ENCODE measurements at regions not wholly inside any gene's neighbourhood (a gene's known extent, or its start where the extent isn't known, plus 50 kb on each side); places are given as distances from the start of the nearest gene placed in this dataset.
"Not testable (repeated sequence)": the region's sequence is repeated elsewhere in the genome, so short reads cannot be mapped to it uniquely, and the experiment has no call there.

DNA sequence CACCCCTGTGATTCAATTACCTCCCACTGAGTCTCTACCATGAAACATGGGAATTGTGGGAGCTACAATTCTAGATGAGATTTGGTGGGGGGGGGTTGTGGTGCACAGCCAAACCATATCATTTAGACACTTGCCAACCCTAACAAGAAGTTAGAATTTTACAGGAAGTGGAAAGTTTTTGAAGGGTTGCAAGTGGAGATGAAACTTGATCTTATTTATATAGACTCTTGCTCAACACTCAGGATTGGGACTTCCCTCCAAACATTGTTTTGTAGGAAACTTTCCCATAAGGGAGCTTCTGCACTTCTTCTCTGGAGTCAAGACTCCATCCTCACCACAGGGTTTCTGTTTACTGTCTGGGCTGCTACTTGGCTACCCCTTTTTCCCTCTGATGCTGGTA, 266.7 kb upstream of the CDH11 start:
- no peak for DNase-seq

DNA sequence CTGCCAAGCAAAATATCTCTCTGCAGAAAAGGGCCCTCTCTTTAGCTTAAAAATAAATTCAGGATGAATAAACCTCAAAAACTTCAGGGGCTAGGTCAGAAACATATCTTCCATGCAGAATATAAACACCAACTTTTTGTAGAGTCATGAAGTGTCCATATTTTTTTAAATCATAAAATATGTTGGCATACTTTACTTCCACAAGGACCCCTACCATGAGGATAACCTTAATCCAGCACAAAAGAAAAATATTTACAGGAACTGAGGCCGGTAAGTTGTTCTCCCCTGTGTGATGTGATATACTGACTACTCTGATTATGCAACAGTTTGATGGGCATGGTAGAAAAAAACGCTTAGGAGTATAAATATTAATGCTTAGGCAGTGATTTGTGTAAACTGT, 264.8 kb upstream of the CDH11 start:
- DNase-seq: no peak

DNA sequence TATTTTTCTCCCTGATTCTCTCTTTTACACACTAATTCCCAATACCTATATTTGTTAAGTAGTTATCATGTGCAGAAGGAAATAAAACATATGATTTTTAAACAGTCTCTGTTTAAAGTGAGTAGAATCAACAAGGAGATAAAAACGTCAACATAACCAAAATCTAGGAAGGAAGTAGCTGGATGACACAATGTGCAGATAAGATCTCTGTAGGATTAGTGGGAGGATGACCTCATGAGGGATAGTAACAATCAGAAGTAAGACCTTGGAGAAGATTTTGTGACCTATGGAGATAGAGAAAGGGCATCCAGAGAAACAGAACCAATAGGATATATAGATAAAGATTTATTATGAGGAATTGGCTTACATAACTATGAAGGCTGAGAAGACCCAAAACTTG, 262.6 kb upstream of the CDH11 start:
- DNase-seq: no peak

DNA sequence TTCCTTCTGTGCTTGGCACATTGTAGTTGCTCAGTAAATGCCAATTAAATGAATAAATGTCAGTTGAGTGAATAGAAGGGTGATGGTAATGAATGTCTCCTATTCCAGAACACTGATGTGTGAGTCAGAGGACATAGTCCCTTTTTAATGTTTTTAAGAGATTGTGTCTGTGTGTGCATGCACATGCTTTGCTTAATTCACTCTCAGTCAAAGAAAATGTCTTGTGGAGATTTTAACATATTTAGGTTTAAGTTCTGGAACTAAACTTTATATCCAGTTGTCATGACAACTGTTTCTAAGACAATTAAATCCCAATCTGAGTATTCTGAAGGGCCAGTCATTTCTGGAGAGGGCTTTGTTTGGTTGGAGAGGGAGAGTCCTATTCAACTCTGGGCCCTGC, 255.3 kb upstream of the CDH11 start:
- DNase-seq: no peak

DNA sequence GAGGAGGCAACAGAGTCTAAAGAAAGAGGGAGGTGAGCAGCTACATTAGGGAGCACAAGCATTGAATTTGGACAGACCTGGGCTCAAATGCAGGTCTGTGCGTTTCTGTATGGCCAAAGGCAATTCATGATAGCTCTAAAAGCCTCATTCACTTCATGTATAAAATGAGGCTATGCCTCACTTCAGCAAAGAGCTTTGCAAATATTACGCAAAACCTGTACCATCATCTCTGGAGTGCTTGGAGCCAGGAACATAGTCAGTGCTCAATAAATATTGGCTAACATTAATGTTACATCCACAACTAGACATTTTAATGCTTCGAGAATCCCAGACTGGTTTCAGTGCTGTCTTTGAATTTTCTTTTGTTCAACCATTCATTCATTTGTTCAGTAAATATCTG, 254.7 kb upstream of the CDH11 start:
- DNase-seq: no peak

DNA sequence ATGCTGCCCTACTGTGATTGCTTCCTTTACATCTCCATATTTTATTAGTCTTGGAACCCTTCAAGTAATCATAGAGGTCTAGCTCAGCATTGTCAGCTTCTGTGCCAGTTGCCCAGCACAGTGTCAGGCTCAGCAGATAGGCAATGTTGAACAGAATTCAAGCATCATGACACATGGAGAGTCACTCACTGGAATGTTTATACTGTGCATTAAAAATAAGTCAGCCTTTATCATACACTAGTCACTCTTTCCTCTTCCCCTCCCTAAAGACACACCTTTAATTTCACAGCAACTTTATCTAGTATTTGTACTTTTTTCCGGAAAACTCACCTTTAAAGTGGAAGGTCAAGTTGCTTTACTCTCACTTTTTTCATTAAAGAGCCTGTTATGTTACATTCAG, 253.8 kb upstream of the CDH11 start:
- no peak for DNase-seq

DNA sequence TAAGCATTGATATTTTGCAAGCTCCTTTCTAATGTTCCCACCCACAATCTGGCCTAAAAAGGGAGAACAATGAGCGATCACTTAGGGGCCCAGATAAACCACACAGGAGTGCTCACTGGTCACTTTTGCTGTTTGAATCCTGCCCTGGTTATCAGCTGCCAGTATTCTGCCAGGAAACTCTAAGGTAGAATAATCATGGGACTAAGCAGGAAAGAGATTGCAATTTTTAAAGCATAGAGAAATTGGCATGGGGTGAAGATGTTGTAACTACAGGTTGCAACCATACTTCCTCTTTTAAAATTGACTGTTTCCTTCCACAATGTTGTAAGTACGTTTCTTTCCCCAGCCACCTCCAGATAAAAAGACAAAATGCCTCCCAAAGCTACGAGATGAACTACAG, 251.2 kb upstream of the CDH11 start:
- DNase-seq: no peak

DNA sequence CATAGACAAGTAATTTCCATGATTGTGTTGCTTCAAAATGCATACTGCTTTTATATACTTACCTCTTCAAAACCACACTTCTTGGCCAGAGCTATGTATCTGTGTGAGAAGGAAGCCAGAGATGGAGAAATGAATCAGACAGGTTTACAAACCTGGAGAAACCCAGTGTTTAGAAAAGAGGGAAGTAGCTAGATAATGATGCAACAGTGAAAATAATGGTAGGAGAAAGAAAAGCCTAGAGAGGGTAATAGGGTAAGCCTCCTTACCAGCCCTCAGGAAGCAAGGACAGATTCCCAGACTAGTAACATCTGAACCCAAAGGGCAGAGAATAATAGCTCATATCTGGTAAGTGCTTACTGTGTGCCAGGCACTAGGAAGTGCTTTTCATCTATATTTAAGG, 250.3 kb upstream of the CDH11 start:
- DNase-seq: no peak

DNA sequence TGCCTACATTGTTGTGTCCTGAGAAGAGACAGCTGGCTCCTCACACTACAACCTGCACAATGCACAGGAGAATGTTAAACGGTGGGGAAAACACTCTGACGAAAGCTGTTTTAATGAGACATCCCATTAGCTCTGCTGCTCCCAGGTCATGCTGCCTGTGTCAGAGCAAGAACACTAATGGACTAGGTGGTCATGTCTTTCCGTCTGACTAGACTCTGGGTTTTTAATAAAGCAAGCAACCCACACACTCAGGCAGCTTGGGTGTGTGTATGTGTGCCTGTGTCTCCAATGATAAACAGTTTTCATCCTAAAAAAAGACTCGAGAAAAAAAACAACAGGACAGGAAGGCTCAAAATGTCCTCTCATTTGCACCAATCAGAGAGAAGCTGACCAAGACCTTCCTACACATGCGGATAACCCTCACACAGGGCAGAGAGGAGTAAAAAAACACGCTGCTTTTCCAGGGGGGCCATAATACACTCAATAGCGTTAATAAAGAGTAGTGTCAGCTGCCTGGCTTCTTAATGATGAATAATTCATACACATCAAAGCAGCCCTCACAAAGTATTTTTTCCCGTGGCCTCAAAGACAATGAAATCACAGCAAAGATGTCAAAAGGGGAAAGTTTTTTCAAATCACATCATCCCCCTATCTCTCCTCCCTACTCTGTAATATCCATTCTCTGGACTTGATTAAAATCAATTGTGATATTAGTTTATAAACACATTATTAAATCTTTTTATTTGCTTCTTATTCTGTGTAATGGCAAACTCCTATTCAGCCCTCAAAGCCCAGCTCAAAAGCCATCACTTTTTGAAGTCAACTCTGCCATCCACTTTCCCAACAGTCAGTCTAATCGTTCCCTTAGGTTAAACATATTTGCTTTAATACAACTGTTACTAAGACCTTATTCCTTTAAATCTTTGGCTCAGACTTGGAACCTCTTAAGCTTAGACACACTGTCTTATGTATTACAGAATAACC, 244.2 kb upstream of the CDH11 start:
- no peak for DNase-seq

DNA sequence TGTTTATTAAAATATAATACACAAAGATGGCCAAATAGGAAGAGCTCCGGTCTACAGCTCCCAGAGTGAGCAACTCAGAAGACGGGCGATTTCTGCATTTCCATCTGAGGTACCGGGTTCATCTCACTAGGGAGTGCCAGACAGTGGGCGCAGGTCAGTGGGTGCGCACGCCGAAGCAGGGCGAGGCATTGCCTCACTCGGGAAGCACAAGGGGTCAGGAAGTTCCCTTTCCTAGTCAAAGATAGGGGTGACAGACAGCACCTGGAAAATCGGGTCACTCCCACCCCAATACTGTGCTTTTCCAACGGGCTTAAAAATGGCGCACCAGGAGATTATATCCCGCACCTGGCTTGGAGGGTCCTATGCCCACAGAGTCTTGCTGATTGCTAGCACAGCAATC, 234.9 kb upstream of the CDH11 start:
- DNase-seq: not testable (repeated sequence)

DNA sequence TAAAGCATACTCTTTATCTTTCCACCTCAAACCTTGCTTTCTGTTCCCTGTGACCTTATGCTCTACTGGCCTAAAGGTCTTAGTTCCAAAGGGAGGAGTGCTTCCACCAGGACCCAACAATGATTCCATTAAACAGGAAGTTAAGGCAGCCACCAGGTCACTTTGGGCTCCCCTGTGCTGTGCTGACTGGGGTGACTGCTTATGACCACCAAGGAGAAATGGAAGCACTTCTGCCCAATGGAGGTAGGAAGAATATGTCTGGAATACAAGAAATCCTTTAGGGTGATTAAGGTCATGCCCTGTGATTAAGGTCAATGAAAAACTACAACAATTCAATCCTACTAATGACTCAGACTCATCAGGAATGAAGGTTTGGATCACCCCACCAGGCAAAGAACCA, 233.8 kb upstream of the CDH11 start:
- no peak for DNase-seq

DNA sequence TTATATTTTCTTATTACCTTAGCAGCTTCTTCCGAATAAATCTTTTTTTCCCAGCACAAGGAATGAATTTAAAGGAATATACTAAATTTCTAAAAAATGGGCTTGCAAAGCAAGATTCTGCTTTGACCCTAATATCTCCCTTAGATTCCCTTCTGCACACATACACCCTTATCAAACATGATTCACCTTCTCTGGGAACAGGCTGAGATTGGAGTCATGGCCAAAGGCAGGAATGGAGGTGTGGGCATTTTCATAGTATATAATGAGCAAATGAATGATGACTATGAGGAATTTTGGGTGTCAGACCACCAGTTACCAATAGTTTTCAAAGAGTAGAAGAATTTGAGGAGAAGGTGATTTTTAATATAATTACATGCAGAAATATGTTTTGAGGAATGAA, 231.3 kb upstream of the CDH11 start:
- no peak for DNase-seq

DNA sequence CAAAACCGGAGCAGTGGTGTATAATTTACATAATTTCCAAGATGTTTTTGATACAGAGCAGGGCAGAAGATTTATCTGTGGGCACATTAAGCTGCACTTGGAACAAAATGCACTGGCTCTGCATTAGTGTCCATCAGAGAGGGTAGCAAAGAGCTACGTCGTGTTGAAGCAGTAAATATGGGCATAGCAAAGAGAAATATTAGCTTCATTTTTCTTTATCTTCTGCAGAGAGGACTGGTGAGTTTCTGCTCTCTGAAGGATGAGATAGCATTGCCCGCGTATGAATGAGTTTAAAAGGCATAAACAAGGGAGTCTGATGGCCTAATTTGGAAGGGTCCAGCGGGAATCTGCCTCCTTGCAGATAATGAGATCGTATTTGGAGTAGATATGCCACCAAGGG, 227.8 kb upstream of the CDH11 start:
- DNase-seq: no peak

DNA sequence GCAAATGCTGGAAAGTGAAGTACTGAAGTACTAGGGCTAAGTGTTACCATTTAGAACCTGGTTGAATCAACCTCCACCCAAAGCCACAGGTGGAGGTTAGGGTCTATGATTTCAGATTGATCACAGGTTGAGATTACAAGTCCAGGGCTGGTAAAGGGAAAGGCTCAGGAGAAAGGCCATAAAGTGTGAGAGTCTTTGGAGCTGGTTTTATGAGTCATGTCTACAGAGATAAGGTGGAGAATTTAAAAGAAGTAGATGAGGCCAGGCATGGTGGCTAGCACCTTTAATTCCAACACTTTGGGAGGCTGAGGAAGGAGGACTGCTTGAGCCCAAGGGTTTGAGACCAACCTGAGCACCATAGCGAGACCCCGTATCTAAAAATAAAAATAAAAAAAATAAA, 221.7 kb upstream of the CDH11 start:
- no peak for DNase-seq

DNA sequence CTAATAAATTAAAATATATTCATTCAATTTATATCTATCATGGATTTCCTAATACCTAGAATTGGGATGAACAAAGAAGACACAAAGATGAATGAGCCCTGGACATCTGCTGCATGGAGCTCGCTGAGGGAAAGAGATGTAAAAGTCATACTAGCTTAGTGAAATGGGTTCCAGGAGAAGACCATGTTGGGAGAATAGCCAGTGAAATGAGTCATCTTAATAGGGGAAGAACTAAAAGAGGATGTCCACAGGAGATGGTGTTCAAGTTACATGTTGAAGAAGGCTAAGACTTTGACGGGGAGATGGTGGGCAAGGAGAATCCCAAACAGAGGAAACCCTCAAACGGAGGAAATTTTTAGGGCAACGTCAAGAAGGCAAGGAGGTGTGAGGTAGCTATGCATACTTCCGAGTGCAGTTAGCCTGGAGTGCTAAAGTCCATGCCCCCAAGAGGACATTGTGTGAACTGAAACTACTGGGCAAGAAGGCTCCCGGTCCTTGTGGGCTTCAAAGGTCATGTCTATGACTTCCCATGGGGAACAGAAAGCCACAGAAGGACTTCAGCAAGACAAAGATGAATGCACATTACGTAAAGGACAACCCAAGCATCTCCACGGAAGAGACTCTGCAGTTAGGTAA, 220.5 kb upstream of the CDH11 start:
- no peak for DNase-seq

DNA sequence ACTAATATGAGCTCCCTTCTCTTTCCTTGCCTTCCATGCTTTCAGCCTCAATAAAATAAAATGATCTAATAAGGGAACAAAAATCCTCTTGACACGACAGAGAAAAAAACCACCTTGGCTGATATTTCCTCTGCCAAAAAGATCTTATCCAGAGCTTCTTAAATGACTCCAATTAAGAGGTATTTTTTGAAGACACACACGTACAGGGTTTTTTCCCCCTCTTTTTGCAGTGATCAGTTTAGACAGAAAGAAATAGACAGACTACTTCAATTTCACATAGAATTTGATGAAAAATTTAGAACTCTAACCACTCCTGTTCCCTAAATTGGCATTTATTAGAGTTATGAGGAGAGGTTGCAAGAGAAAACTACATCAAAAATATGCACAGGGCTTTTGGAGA, 217.2 kb upstream of the CDH11 start:
- no peak for DNase-seq

DNA sequence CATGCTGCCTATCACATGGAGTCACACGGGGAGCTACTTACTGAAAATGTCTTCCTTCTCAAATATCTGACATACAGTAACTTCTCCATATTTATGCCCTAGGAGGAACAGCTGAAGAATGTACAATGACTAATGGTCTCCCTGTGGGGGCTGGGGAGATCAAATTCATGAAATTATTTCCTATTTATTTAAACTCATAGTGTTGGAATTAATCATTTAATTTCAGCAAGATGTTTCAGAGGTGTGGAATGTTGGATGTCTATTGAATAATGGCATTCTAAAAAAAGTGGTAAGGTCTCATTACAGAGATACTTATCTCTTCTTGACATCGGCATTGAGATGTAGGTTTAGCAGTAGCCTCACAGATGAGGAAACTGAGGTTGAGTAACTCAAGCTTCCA, 214.3 kb upstream of the CDH11 start:
- no peak for DNase-seq

DNA sequence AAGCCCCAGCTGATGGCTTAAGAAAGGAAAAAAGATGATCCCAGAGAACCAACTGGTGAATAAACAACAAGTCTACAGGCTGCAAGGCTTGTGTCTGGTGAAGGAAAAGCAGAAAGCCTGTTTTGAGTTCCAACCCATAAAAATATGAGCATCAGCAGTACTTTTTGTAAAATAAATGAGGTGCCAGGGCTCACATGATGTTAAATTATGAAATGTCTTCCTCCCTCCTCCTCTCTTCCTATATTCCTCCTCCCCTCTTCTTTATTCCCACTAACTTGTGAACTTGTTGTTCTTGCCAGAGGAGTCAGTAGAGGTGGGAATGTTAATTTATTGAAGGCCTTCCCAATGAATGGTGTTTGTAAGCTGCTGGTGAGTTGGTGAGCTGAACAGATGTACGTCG, 212.2 kb upstream of the CDH11 start:
- DNase-seq: no peak

DNA sequence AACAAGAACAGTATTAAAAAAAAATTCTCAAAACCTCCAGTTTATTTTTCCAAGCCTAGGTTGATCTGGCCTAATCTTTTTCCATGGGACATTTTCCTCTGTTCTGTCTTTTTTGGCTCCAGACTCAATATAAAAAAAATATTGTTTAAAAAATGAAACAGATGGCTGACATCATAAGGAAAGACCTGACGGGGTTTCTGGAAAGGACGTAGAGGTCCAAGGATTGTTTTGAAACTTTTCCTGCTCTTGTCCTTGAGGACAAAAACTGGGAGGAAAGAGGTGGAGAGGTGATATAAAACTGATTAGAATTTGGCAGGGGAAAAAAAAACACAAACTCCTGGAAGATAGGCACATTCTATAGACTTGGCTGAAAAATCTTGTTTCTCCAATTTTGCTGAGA, 211.4 kb upstream of the CDH11 start:
- no peak for DNase-seq

DNA sequence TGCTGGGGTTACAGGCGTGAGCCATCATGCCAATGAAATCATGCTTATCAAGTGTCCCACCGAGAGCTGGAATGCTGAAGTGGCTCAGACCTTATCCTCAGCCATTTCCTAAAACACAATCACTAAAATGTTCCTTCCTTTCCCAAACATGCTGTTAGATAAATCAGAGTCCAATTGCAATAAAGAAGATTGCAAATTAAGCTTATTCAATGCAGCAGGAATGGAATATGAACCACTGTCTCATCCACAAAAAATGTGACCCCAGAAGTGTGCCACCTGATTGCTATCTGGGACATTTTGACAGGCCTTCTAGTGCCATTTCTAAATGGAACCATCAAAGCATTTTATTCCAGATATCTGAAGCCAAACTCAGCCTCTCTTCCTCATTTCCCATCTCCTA, 205.5 kb upstream of the CDH11 start:
- no peak for DNase-seq

DNA sequence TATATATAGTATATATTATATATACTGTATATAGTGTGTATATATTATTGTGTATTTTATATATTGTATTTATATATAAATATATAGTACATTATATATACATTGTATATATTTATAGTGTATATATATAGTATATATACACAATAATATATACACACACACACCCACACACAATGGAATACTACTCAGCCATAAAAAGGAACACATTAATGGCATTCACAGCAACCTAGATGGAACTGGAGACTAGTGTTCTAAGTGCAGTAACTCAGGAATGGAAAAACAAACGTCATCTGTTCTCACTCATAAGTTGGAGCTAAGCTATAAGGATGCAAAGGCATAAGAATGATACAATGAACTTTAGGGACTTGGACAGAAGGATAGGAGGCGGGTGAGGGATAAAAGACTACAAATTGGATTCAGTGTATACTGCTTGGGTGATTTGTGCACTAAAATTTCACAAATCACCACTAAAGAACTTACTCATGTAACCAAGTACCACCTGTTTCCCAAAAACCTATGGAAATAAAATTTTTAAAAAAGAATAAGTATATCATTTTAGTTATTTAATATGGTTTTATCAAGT, 201.9 kb upstream of the CDH11 start:
- no peak for DNase-seq

DNA sequence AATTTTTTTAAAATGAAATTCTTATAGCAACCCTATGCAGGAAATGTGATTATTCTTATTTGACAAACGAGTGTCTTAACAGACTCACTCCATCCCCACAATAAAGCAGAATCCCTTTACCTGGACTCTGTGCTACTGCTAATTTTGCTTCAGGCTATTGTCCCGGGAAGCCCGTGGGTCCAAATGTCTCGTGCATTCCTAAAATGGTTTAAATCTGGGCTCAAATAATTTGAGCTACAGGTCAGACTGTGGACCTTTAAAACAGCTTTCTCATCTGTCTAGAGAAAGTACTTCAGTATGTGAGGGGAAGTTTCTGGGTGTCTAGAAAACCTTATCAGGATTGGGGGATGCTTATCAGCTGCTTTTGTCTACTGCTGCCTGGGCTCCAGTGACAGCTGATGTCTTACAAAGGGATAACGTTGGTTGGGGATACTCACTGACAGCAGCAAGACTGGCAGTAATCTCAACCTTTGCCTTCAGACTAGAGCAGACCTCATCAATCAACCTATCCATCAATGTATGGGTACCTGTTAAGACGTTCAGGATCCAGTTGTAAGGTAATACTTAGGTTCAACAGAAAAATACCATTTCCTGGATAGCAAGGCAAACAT, 197.9 kb upstream of the CDH11 start:
- DNase-seq: no peak

DNA sequence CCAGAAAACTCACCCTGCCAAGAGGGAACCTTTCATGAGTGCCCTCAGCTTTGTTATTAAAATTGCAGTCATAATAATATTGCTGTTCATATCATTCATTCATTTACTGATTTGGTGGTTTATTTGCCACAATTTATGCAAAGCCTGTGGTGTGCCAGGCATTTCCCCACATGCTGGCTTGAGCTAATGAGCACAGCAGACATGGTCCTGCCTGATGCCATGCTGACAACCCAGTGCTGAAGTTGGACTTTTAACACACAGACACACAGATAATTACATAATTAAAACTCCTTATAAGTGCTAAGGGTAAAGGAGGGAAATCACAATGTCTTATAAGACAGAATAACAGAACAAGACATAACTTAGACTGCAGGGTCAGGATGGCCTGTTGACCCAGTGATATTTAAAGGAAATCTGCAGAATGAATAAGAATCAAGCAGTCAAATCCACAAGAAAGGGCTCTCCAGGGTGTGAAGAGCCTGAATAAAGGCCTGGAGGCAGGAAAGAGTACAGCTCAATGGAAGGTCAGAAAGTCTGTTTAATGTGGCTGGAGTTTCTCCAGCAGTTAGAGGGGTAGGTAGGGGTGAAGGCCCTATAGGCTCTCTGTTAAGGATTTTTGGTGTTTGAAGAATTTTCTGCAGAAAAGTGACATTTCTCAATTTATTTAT, 196.9 kb upstream of the CDH11 start:
- no peak for DNase-seq
